ENCODE measurements at regions not wholly inside any gene's neighbourhood (a gene's known extent, or its start where the extent isn't known, plus 50 kb on each side); places are given as distances from the start of the nearest gene placed in this dataset.

- POLR2A ChIA-PET, result no interaction called here
- TF ChIP-seq, protein P1, sequence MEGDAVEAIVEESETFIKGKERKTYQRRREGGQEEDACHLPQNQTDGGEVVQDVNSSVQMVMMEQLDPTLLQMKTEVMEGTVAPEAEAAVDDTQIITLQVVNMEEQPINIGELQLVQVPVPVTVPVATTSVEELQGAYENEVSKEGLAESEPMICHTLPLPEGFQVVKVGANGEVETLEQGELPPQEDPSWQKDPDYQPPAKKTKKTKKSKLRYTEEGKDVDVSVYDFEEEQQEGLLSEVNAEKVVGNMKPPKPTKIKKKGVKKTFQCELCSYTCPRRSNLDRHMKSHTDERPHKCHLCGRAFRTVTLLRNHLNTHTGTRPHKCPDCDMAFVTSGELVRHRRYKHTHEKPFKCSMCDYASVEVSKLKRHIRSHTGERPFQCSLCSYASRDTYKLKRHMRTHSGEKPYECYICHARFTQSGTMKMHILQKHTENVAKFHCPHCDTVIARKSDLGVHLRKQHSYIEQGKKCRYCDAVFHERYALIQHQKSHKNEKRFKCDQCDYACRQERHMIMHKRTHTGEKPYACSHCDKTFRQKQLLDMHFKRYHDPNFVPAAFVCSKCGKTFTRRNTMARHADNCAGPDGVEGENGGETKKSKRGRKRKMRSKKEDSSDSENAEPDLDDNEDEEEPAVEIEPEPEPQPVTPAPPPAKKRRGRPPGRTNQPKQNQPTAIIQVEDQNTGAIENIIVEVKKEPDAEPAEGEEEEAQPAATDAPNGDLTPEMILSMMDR (IDR thresholded peaks at IDR 0.05; ENCODE audit: control extremely low read depth, extremely low read depth, low read depth, missing control alignments), result no peak
- CTCF ChIA-PET, result interaction anchor here (5.1 kb wide), 1 partner anchor 13 kb away, joined by 40 read pairs; no protein-coding TSS in a partner anchor
- no peak for DNase-seq (ENCODE audit: extremely low spot score)
Measured at GRCh38 chr4:83658806-83659205, 122.9 kb downstream of the GPAT3 start.

DNA sequence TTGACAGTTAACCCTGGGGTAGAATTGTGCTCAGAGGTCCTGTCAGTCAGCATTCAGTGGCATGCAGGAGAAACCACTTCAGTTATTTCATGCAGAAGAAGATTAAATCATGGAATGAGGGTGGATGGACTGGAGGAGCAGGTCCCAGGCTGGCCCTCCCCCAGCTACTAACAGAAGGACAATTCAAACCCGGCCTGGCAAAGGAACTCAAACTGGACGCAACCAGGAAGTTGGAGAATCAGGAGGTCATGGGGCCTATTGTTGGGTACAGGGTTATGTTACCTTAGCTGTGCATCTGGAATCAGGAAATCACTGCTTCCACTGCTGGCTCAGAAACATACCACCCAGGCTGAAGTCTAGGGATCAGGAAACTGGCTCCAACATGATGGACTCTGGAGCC lies 121.4 kb downstream of the GPAT3 start:
- TF ChIP-seq, protein P1 (IDR thresholded peaks at IDR 0.05; ENCODE audit: control extremely low read depth, extremely low read depth, low read depth, missing control alignments), result no peak
- no peak for DNase-seq (ENCODE audit: extremely low spot score)
- ChIA-PET POLR2A (no interaction called here), CTCF (interaction anchor here (1.2 to 5.1 kb wide), 2 partner anchors 9 to 11 kb away, joined by 3 to 40 read pairs; no protein-coding TSS in a partner anchor)
